KBM-7 (cell line): ENCODE measurements at regions not wholly inside any gene's neighbourhood (a gene's known extent, or its start where the extent isn't known, plus 50 kb on each side); places are given as distances from the start of the nearest gene placed in this dataset.
"Not testable (repeated sequence)": the region's sequence is repeated elsewhere in the genome, so short reads cannot be mapped to it uniquely, and the experiment has no call there.

Experiments used
- DNase-seq: peaks from one replicate; pipeline ENCODE4 v3.0.0-alpha.2; 2015
- in situ Hi-C: fragments of 300-500 bp; cut with MboI; formaldehyde crosslinking; loops from 2 replicates; pipeline ENCODE4 v1.14.3; 2020; ENCODE audit warnings: low sequenced_read_pairs, low pct_unique_long_range_greater_than_20kb, mixed read lengths

DNA sequence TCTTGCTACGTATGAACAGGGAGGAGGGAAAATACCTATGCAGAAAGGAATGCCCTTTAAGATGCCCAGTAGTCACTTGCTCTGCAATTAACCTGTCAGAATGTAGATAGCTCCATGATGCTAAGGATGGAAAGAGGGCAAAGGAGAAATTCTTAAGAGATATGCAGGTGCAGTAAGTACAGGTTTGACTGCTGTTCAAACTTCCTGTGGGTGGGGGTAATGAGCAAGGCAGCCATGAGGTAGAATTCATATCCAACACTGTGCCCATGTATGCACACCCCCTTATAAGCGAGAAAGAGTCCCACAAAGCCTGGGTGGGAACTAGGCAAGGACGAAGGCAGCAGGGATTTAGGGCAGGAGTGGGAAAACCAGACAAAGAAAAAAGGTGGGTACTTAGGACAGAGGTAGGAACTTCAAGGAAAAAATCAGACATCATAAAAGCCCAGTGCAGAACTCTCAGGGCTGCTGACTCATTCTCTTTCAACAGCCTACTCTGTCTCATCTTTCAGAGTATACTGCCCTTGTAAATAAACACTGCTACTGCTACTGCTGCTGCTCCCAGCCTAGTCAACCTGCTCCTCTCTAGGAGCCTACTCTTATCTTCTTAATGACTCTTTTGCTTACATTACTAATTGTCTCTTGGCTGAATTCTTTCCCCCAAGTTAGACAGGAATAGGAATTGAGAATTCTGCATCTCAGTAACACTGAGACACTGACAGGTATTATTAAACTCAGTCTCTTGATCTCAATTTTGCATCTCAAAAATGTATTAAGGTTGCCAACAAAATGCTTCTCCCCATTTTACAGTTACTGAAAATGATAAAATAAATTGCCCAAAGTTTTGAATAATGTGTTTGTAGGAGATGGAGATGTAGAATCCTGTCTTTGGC lies 189.0 kb downstream of the PTH2R start:
- no peak for DNase-seq
- in situ Hi-C loops = no loop called here

GRCh38 chr2:208607694-208608093 lies 201.1 kb downstream of the PTH2R start:
- DNase-seq = no peak

DNA sequence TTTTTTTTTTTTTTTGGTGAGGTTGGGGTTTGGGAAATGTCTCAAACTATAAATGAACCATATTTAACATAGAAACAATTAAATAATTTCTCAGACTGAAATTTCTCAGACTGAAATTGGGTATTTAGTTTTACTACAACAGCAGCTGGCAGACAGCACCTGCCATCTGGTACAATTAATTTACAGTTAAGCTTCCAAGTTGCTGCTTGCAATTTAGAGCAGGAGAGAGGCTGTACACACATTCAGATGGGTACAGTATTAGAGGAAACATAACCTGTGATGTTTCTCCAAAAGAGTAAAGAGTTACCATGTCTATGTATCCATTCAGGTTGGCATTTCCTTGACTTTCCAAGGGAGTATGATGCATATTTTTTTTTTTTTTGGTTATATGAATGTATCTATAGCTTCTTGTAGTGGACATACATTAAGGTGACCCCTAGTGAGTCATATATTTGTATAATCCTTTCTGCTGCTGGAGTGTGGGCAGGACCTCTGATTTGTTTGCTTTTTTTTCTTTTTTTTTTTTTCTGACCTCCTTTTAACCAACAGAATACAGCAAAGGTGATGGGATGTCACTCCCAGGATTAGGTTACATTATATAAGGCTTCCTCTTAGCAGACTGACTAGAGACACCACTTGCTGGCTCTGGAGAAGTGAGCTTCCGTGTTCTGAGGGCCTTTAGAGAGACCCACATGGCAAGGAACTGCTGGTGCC lies 201.7 kb downstream of the PTH2R start:
- no peak for DNase-seq
- in situ Hi-C loops = no loop called here

More at GRCh38 chr2:208607694-208608093, 201.1 kb downstream of the PTH2R start:
- in situ Hi-C loops = no loop called here

GRCh38 chr2:208609166-208609804 lies 202.7 kb downstream of the PTH2R start:
- in situ Hi-C loops = no loop called here
- no peak for DNase-seq

GRCh38 chr2:208615675-208616074 lies 209.1 kb downstream of the PTH2R start:
- in situ Hi-C loops, DNase-seq: not testable (repeated sequence)

DNA sequence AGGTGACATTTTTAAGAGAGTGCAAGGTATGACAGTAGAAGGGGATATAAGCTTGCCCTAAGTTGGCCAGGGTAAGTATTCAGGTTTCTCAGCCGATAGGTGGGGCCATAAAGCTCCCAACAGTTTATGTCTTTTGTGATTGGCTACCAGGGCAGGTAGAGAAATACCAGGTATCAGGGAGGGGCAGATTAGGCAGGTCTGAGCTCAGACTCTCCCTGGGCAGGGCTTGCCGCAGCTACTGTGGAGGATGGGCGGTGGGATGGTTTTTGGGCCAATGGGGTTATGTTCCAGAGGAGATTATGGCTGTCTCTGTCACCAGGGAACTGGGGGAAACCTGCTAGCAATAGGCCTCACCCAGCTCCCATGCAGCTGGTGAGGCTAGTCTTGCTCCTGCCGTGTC lies 211.6 kb downstream of the PTH2R start:
- in situ Hi-C loops = no loop called here
- no peak for DNase-seq

GRCh38 chr2:208619993-208620392 lies 213.4 kb downstream of the PTH2R start:
- in situ Hi-C loops = no loop called here
- no peak for DNase-seq

DNA sequence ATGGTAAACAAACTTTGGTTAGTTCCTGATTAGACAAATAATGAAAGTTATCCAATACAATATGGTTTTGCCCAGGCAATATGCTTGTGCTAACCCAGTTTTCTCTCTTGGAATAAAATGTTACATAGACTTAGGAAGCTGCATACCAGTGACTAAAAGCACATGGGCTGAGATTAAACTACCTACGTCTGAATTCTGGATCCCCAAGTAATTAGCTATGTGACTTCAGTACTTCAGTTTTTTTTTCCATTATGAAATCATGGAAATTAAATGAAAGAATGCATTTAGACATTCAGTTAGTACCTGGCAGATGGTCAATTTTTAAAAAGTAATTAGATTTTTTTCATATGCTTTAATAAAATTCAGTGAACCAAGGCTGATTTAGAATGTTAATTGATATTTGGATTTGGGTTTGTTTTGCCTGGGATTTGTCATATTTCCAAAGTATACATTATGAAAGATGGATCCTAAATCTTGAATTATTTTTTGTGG lies 213.9 kb downstream of the PTH2R start:
- in situ Hi-C loops = no loop called here
- DNase-seq = no peak

DNA sequence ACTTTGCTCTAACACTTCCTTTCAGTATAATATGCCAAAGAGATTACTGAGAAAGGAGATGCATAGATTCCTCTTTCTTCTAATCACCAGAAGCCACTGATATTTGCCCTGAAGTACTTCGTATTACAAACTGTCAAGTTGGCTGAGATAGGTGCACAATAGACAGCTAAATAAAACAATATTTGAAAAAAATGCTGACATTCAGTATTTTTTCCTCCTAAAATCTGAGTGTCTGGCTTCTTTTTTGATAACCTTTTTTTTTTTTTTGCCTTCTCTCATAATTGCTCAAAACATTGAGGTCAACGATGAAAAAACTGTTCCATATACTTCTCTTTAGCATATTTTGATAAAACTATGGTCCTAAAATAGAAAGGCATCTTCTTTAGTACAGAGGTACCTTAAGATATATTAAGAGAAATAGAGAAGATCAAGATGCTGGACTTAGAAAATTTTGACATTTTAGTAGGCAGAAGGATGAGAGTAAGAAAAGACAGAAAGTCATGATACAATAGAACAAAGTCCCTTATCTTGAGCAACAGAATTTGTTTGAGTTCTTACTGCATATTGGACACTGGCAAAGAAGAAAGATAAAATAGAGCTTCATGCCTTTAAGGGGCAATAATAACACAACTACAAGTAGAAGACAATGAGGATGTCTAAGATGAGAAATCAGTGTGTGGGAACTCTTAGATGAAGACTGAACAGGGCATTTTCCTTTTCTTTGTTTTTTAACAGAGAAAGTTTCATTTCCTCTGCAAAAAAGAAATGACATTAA lies 220.7 kb downstream of the PTH2R start:
- in situ Hi-C loops = no loop called here
- no peak for DNase-seq

DNA sequence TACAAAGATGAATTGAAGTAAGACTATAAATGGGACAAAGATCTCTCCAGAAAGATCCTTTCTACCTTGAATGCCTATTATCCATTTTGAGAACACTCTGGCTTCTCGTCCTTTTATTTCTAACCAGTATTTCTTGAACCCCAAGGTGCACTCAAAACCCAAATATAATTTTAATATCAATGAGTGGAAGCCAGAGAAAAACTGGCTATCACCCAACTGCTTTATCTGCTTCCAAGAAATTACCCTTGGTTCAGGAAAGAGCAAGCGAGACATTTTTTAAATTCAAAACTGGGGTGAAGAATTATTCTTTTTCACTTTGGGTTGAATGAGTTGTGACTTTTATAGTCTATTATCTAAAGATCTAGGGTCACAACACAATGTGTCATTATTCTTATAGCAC lies 221.3 kb downstream of the PTH2R start:
- DNase-seq = no peak
- in situ Hi-C loops = no loop called here

DNA sequence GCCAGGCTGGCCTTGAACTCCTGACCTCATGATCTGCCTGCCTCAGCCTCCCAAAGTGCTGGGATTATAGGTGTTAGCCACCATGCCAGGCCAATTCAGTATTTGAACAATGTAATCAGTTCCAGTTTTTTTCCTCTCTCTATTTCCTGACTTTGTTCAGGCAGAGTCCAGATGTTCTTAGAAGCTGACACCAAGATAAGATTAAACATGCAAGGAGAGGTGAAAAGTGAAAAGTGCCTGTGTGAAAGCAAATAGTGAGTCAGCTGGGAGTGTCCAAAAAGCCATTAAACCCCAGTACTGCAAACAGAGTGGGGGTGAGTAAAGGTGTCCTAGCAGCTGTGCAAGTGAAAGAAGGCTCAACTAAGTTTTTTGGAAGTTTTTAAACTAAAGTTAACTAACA lies 231.5 kb downstream of the PTH2R start:
- in situ Hi-C loops = no loop called here
- no peak for DNase-seq

DNA sequence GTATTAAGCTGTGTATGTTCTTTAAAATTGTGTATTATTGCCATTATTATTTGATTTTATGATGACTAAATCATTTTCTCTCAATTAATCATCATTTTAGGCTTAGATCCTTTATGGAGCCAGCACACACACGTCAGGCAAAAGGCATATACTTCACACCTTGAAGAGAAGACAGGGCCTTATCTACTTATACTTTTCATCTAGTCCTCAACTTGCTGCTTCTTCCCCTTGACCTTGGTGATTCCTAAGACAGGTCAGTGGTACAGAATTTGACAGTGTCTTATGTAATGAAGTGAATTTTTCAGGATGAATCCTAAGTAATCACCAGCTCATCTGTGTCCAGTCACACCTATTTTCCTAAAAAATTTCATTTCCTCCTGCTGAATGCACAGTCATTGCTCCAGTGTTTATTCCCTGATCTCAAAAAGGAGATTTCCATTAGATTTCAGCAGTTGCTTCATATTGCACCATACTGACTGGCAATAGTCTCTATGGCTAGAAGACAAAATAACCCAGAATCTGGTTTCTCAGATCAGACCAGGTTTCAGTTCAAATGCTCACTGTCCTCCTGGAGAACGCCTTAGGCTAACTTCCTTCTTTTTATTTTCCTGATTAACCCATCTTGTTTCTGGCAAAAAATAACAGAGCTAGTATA lies 235.7 kb downstream of the PTH2R start:
- no peak for DNase-seq
- in situ Hi-C loops = no loop called here

- DNase-seq = no peak
- in situ Hi-C loops = no loop called here
Measured at GRCh38 chr2:208643145-208643544, 236.6 kb downstream of the PTH2R start.

DNA sequence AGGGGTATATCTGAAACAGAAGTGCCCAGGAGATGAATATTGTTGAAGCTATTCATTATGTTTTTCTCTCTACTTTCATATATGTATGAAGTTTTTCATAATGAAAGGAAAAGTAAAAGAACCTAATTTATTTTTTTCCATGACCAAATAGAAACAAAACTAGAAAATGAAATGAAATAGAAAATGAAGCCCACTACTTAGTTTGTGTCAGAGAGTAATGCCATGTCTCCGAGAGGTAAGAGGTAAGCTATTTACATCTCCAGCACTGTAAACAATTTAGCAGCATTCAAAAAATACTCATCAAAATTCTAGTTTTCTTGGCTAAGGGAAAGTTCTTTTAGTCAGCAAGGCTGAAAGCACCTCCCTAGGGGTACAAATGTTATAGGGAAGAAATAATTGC lies 238.6 kb downstream of the PTH2R start:
- DNase-seq = no peak
- in situ Hi-C loops = no loop called here

GRCh38 chr2:208648368-208648767 lies 241.8 kb downstream of the PTH2R start:
- in situ Hi-C loops = no loop called here
- no peak for DNase-seq

GRCh38 chr2:208653383-208653782 lies 246.8 kb downstream of the PTH2R start:
- in situ Hi-C loops = no loop called here
- DNase-seq = no peak

DNA sequence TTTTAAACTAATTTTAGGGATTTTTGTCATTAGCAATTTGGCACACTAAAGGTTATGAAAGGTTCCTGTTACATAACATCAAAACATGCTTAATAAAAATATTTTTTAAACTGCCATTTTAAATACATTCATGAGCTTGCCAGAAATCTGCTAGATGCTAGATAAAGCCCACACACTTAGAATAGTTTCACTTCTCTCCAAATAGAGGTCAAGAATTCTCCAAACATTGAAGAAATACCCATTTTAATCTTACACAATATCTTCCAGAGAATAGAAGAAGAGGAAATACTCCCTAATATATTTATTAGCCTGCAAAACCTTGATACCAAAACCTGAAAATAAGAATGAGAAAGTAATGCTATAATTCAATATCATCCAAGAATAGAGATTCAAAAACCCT lies 247.5 kb downstream of the PTH2R start:
- in situ Hi-C loops = no loop called here
- DNase-seq = no peak

DNA sequence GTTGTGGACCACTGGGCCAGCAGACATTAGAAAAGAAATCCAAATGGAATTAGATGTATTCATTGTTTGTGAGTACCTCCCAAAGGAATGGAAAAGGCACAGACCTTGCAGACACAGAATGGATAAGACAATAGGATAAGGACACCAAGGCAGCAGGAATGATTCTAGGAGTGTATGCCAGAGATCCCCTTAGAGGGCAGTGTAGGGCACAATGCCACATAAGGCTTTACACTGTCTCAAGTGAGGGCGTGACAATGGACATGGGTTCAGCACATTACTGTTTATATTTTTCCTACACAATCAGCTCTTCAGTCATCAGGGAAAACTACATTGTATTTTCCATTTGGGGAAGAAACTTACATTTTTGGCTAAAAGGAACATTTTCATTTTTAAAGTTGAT lies 250.9 kb downstream of the PTH2R start:
- DNase-seq = no peak
- in situ Hi-C loops = no loop called here

DNA sequence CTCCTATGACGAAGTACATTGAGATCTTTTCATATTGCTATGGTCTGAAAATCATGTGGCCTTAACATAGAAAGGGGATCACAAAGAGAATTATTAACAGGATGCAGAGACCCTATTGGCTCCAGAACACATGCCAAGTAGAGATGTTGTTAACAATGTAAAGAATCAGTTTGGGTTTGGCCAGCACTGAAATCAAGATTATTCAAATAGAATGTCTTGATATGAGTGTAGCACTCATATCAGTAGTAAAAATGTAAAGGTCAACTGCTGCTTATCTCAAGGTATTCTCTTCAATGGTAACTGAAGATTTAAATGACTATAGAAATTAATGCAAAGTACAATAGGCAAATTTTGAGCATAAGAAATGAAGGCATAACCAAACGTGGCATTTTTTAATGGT lies 262.8 kb downstream of the PTH2R start:
- DNase-seq = no peak
- in situ Hi-C loops = no loop called here
